ENCODE measurements at regions not wholly inside any gene's neighbourhood (a gene's known extent, or its start where the extent isn't known, plus 50 kb on each side); places are given as distances from the start of the nearest gene placed in this dataset.

GRCh38 chr11:115737875-115738274 lies 233.7 kb upstream of the CADM1 start:
- TF ChIP-seq CTCF (IDR thresholded peaks at IDR 0.05): no peak
- TF ChIP-seq EP300 (IDR thresholded peaks at IDR 0.05): no peak
- TF ChIP-seq POLR2A (IDR thresholded peaks at IDR 0.05): no peak
